ENCODE measurements at regions not wholly inside any gene's neighbourhood (a gene's known extent, or its start where the extent isn't known, plus 50 kb on each side); places are given as distances from the start of the nearest gene placed in this dataset.

DNA sequence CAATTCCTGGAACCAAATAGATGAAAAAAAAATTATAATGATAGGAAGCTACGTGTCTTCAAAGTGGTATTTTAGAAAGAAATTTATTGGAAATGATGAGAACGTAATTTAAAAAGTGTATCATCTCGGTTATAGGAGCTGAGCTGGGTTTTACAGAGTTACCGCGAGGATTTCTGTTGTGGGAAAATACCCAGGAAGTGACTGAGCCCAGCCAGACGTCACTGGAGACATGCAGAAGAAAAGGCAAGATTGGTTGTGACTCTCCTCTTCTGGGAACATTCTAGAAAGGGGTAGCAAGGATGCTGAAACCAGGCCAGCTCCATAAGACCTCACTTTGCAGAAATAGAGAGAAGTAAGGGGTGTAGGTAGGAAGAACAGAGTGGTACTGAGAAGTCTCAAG, 95.9 kb upstream of the ADGRF1 start:
- no peak overlapping the region for H3K27ac ChIP-seq
- intact Hi-C loops (cut with DNase I; ENCODE audit: low total_unique reads) = no loop called here
- no peak for TF ChIP-seq POLR2A (IDR thresholded peaks at IDR 0.05)
- TF ChIP-seq, protein P1, sequence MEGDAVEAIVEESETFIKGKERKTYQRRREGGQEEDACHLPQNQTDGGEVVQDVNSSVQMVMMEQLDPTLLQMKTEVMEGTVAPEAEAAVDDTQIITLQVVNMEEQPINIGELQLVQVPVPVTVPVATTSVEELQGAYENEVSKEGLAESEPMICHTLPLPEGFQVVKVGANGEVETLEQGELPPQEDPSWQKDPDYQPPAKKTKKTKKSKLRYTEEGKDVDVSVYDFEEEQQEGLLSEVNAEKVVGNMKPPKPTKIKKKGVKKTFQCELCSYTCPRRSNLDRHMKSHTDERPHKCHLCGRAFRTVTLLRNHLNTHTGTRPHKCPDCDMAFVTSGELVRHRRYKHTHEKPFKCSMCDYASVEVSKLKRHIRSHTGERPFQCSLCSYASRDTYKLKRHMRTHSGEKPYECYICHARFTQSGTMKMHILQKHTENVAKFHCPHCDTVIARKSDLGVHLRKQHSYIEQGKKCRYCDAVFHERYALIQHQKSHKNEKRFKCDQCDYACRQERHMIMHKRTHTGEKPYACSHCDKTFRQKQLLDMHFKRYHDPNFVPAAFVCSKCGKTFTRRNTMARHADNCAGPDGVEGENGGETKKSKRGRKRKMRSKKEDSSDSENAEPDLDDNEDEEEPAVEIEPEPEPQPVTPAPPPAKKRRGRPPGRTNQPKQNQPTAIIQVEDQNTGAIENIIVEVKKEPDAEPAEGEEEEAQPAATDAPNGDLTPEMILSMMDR (IDR thresholded peaks at IDR 0.05) = no peak

DNA sequence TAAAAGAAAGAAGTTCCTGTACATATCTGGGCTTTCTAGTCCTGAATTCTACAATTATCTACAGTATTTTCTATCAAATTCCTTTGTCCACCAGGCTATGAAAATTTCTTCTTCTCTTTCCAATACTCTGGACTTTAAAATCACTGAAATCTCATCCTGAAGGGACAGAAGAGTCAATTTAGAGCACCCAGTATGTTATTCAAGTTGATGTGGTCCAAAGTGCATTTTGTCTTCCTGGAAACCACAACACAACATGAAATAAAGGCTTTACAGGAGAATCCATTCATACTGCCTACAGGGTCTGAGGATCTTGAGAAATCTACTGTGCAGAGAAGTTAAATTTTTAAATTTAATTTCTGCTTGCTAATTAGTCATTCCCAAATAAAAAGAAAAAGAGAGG, 94.9 kb upstream of the ADGRF1 start:
- no peaks in the 10 kb centered on the region for H3K9me3 ChIP-seq
- no peak overlapping the region for H3K27ac ChIP-seq
- no peaks in the 10 kb centered on the region for H3K27me3 ChIP-seq
- no peak overlapping the region for H3K4me3 ChIP-seq
- no peak for TF ChIP-seq POLR2A (IDR thresholded peaks at IDR 0.05)
- TF ChIP-seq, protein P1 (IDR thresholded peaks at IDR 0.05) = no peak
- intact Hi-C loops (cut with DNase I; ENCODE audit: low total_unique reads) = no loop called here
- no peak for DNase-seq
- H3K4me1 ChIP-seq = peaks cover 0 to 7% of the 10 kb centered on the region in 2 donors
- H3K36me3 ChIP-seq = no peaks in the 10 kb centered on the region

More for the DNA sequence above, 95.9 kb upstream of the ADGRF1 start:
- Histone ChIP-seq H3K9me3 (no peaks in the 10 kb centered on the region), H3K4me3 (no peak overlapping the region), H3K27me3 (no peaks in the 10 kb centered on the region), H3K36me3 (no peaks in the 10 kb centered on the region), H3K4me1 (peaks cover 0 to 7% of the 10 kb centered on the region in 2 donors)
- DNase-seq = no peak

DNA sequence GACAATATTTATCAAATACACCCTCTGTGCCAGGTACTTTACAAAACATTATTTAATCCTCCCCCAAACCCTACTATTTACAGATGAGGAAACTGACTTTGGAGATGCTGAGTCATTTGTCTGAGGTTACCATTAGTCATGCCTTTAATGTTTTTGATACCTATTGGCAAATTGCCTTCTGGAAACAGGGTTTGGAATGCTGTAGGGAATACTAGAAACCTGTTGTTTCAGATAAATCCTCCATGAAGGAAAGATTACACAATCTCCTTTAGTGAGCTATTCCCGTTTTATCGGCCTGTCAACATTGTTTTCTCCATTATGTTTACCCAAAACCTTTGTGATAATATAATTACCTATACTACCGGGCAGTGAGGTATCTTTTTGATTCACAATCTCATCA, 93.6 kb upstream of the ADGRF1 start:
- no peak for DNase-seq
- H3K4me3 ChIP-seq = no peak overlapping the region
- H3K27me3 ChIP-seq = no peaks in the 10 kb centered on the region
- no peaks in the 10 kb centered on the region for H3K36me3 ChIP-seq
- peaks cover 0 to 7% of the 10 kb centered on the region in 2 donors for H3K4me1 ChIP-seq
- H3K9me3 ChIP-seq = no peaks in the 10 kb centered on the region
- H3K27ac ChIP-seq = no peak overlapping the region
- intact Hi-C loops (cut with DNase I; ENCODE audit: low total_unique reads) = no loop called here
- TF ChIP-seq, protein P1 (IDR thresholded peaks at IDR 0.05) = no peak
- no peak for TF ChIP-seq POLR2A (IDR thresholded peaks at IDR 0.05)

DNA sequence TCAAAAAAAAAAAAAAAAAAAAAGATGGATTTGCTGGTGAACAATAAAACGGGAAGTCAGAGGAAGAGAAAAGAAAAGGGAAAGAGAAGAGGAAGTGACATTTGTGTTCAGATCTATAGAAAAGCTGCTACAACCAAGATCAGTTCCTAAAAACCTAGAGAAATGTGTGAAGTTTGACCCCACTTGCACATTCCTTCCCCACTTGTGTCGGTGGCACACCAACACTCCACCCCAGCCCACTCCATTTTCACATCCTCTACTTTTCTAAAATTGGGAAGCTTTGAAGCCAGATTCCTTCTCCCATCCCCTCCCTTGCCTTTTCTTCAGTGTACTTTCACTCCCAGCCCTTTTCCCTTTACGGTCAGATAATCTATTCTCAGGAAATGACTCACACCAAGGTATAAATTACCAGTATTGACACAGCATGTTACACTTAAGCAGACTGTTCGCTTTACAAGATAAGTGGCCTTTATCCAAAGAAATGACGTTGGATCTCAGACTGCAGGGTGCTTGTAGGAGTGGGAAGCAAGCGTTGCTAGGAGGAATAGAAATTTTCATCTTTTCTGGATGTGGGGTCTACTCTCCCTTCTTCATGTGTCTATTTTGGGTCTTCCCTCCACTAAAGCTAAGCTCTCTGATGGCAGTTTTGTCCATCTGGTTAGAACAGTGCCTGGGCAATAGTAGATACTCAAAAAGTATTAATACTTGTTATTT, 92.5 kb upstream of the ADGRF1 start:
- Histone ChIP-seq H3K4me3 (no peak overlapping the region), H3K27me3 (no peaks in the 10 kb centered on the region), H3K4me1 (peaks cover 0 to 7% of the 10 kb centered on the region in 2 donors), H3K27ac (peak overlapping the region in 1 of 2 donors; percentile 6), H3K36me3 (no peaks in the 10 kb centered on the region), H3K9me3 (no peaks in the 10 kb centered on the region)
- DNase-seq = no peak
- intact Hi-C loops (cut with DNase I; ENCODE audit: low total_unique reads) = no loop called here
- TF ChIP-seq, protein P1 (IDR thresholded peaks at IDR 0.05) = no peak

DNA sequence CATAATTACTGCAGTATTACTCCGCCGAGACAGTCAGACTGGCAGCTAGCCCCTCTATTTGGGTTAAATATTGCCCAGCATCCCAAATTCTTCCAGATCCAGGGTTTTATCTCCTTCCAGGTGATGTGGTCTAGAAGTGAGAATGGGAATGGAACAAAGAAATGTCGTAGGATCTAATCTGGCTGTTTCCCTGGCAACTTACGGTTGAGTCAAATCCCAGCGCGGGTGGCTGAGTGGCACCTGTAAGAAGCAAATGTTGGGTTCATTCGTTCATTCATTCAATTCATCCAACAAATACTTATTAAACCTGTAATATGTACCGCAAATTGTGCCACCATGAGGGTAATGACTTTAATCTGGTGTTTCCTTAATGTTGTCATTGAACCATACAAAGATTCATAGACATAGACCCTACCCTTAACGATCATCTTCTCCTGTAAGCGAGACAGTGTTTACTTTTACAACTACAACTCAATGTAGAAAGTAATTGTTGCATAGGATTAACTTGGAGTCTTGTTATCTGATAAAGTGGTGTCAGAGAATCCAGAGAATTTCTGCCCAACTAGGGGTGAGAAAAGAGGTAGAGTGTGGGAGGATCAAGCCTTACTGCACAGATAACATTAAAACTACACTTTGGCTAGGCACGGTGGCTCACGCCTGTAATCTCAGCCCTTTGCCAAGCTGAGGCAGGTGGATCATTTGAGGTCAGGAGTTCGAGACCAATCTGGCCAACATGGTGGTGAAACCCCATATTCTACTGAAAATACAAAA, 91.3 kb upstream of the ADGRF1 start:
- DNase-seq = no peak
- H3K4me1 ChIP-seq = peaks cover 0 to 7% of the 10 kb centered on the region in 2 donors
- TF ChIP-seq, protein P1 (IDR thresholded peaks at IDR 0.05) = no peak
- TF ChIP-seq POLR2A (IDR thresholded peaks at IDR 0.05) = no peak
- no peaks in the 10 kb centered on the region for H3K27me3 ChIP-seq
- no peak overlapping the region for H3K27ac ChIP-seq
- intact Hi-C loops (cut with DNase I; ENCODE audit: low total_unique reads) = no loop called here
- no peaks in the 10 kb centered on the region for H3K9me3 ChIP-seq
- H3K4me3 ChIP-seq = no peak overlapping the region
- H3K36me3 ChIP-seq = no peaks in the 10 kb centered on the region
